K562 (cell line): ENCODE measurements at regions not wholly inside any gene's neighbourhood (a gene's known extent, or its start where the extent isn't known, plus 50 kb on each side); places are given as distances from the start of the nearest gene placed in this dataset.

Experiments used
- ATAC-seq: fragments of 200-7000 bp; cut with Tn5 transposase; 3 replicates; pipeline ENCODE4 v1.9.1; 2020; ENCODE audit warnings: moderate library complexity
- BruUV-seq: library from RNA; stranded (reverse); fragments of 400-500 nt; replicated peaks from 2 replicates; lab custom pipeline; 2021; lab: Mats Ljungman, UMichigan
- CTCF ChIA-PET: fragments of 300-600 bp; formaldehyde crosslinking; extraction: SDS; loops from one replicate; lab custom pipeline; 2021; ENCODE audit warnings: low intra/inter-chr PET ratio; lab: Yijun Ruan, JAX
- POLR2A ChIA-PET: fragments of 300-600, 350-650 bp; sonication (Branson Sonifier 250); formaldehyde crosslinking; extraction: SDS; loops from one replicate; lab custom pipeline; 2021; ENCODE audit warnings: antibody characterized with exemption, inconsistent platforms; lab: Yijun Ruan, JAX
- DNase-seq, 4 experiments: peaks; one replicate each; pipeline versions ENCODE4 v3.0.0 to v3.0.0-alpha.2; 2011 to 2018; ENCODE audit warnings: low spot score in 3 of 4, mixed read lengths in 3 of 4; ENCODE audit errors: extremely low read depth in 1 of 4
- FAIRE-seq: peaks from 2 replicates; lab custom pipeline; 2011; peaks lifted over from hg19 to GRCh38; lab: Jason Lieb, UNC
- H2AFZ ChIP-seq: 2 replicates; pipeline ENCODE4 v1.6.0; 2011; ENCODE audit warnings: low read depth, low read length, control low read depth, inconsistent platforms
- H3K27ac ChIP-seq: fragments of 200-600 bp; 3 replicates; pipeline ENCODE4 v1.8.0; 2011; ENCODE audit warnings: low read depth, mild to moderate bottlenecking, control low read depth, inconsistent platforms, low read length, moderate library complexity, mixed read lengths; ENCODE audit errors: extremely low read depth
- H3K27me3 ChIP-seq, 2 experiments: fragments of 300-600 bp in 1 of 2; 2 replicates in 1 of 2; 3 replicates in 1 of 2; pipeline versions ENCODE4 v1.6.0 to v1.8.0; 2011; ENCODE audit warnings: inconsistent platforms in 2 of 2, low read length in 2 of 2, mild to moderate bottlenecking in 1 of 2, mixed read lengths in 1 of 2, moderate library complexity in 1 of 2; ENCODE audit not compliant: control insufficient read depth in 2 of 2, insufficient read depth in 2 of 2
- H3K36me3 ChIP-seq: fragments of 300-600 bp; 3 replicates; pipeline ENCODE4 v1.8.0; 2011; ENCODE audit warnings: mild to moderate bottlenecking, low read length, inconsistent platforms; ENCODE audit not compliant: control insufficient read depth, insufficient read depth
- H3K4me1 ChIP-seq, 2 experiments: fragments of 200-600 bp in 1 of 2; replicated peaks in 1 of 2; 2 replicates in 1 of 2; 3 replicates in 1 of 2; pipeline versions ENCODE4 v1.5.1 to v1.8.0; 2011; ENCODE audit warnings: inconsistent platforms in 2 of 2, low read length in 2 of 2, mild to moderate bottlenecking in 1 of 2, mixed read lengths in 1 of 2, moderate library complexity in 1 of 2; ENCODE audit not compliant: control insufficient read depth in 2 of 2, insufficient read depth in 2 of 2
- H3K4me2 ChIP-seq: 2 replicates; pipeline ENCODE4 v1.6.1; 2011; ENCODE audit warnings: low read length, control low read depth, inconsistent platforms, mixed read lengths; ENCODE audit not compliant: insufficient read depth
- H3K4me3 ChIP-seq: fragments of 200-600 bp; sonication (generic), shearing (Covaris generic); 2 replicates; pipeline ENCODE4 v1.5.1; 2016; ENCODE audit warnings: control low read depth, inconsistent platforms
- H3K79me2 ChIP-seq: fragments of 200-600 bp; 3 replicates; pipeline ENCODE4 v1.8.0; 2011; ENCODE audit warnings: low read length, inconsistent platforms; ENCODE audit not compliant: control insufficient read depth, insufficient read depth
- H3K9ac ChIP-seq, 2 experiments: 2 replicates each; pipeline versions ENCODE4 v1.6.0 to v1.6.1; 2011; ENCODE audit warnings: low read depth in 2 of 2, low read length in 2 of 2, control low read depth in 1 of 2, inconsistent platforms in 1 of 2, mild to moderate bottlenecking in 1 of 2, mixed read lengths in 1 of 2; ENCODE audit not compliant: insufficient read depth in 1 of 2
- H3K9me1 ChIP-seq: one replicate; pipeline ENCODE4 v1.6.0; 2011; ENCODE audit warnings: inconsistent platforms, mild to moderate bottlenecking, low read length, moderate library complexity; ENCODE audit not compliant: control insufficient read depth, insufficient read depth
- H3K9me3 ChIP-seq: replicated peaks from 2 replicates; pipeline ENCODE4 v1.5.1; 2011; ENCODE audit warnings: low read depth, low read length, inconsistent platforms; ENCODE audit not compliant: control insufficient read depth, insufficient read depth
- H4K20me1 ChIP-seq: replicated peaks from 2 replicates; pipeline ENCODE4 v1.6.1; 2011; ENCODE audit warnings: low read length, inconsistent platforms, mixed read lengths; ENCODE audit not compliant: control insufficient read depth, insufficient read depth
- ETV6 ChIP-seq, 3 experiments: fragments of 150-350 bp in 1 of 3; sonication (generic) in 1 of 3; formaldehyde crosslinking in 1 of 3; IDR thresholded peaks; 2 replicates each; pipeline versions ENCODE4 v1.6.1 to v1.8.0; 2014 to 2022; ENCODE audit warnings: borderline replicate concordance in 2 of 3, low read depth in 2 of 3, antibody characterized with exemption in 1 of 3, low read length in 1 of 3, mild to moderate bottlenecking in 1 of 3, missing genetic modification reagents in 1 of 3
- NFRKB ChIP-seq: fragments of 450-650 bp; IDR thresholded peaks from 2 replicates; pipeline ENCODE4 v1.6.1; 2016; ENCODE audit warnings: low read depth
- NR3C1 ChIP-seq: sonication (generic); formaldehyde crosslinking; IDR thresholded peaks from 2 replicates; pipeline ENCODE4 v1.8.1; 2022; ENCODE audit warnings: missing genetic modification reagents
- PHB ChIP-seq: fragments of 250-450 bp; sonication (Bioruptor Pico); IDR thresholded peaks from 2 replicates; pipeline ENCODE4 v1.5.0; 2021
- SIX5 ChIP-seq, 2 experiments: IDR thresholded peaks; 2 replicates each; pipeline ENCODE4 v1.6.1; 2011; ENCODE audit warnings: low read length in 2 of 2, borderline replicate concordance in 1 of 2, low read depth in 1 of 2, mild to moderate bottlenecking in 1 of 2, moderate library complexity in 1 of 2; ENCODE audit not compliant: insufficient read depth in 1 of 2
- SNIP1 ChIP-seq: fragments of 450-650 bp; IDR thresholded peaks from 2 replicates; pipeline ENCODE4 v1.7.1; 2017; ENCODE audit warnings: low read depth, mild to moderate bottlenecking
- TEAD1 ChIP-seq, 2 experiments: fragments of 450-650 bp in 1 of 2; sonication (generic) in 1 of 2; formaldehyde crosslinking; IDR thresholded peaks; 2 replicates each; pipeline versions ENCODE4 v1.4.0 to v1.8.0; 2020 to 2022; ENCODE audit warnings: mild to moderate bottlenecking in 2 of 2, missing genetic modification reagents in 1 of 2
- TFAM ChIP-seq: fragments of 250-450 bp; sonication (Bioruptor Pico); conservative IDR thresholded peaks from 2 replicates; pipeline ENCODE4 v1.5.0; 2021; ENCODE audit warnings: mild to moderate bottlenecking, moderate library complexity
- TSHZ1 ChIP-seq: fragments of 250-450 bp; sonication (Bioruptor Pico); IDR thresholded peaks from 2 replicates; pipeline ENCODE4 v1.4.0; 2020; ENCODE audit warnings: mild to moderate bottlenecking, moderate library complexity
- ZBTB17 ChIP-seq: fragments of 450-650 bp; formaldehyde crosslinking; IDR thresholded peaks from 2 replicates; pipeline ENCODE4 v1.4.0; 2020; ENCODE audit warnings: mild to moderate bottlenecking
- ZNF12 ChIP-seq: sonication (generic); formaldehyde crosslinking; IDR thresholded peaks from 2 replicates; pipeline ENCODE4 v1.4.0; 2020; ENCODE audit warnings: mild to moderate bottlenecking, missing genetic modification reagents
- ZNF511 ChIP-seq: sonication (generic); formaldehyde crosslinking; IDR thresholded peaks from 2 replicates; pipeline ENCODE4 v1.8.0; 2022; ENCODE audit warnings: mild to moderate bottlenecking, missing genetic modification reagents
- ZNF57 ChIP-seq: fragments of 450-650 bp; formaldehyde crosslinking; IDR thresholded peaks from 2 replicates; pipeline ENCODE4 v1.4.0; 2020; ENCODE audit warnings: mild to moderate bottlenecking, moderate library complexity
- ZNF740 ChIP-seq, 3 experiments: fragments of 200-800 bp in 1 of 3; sonication (Bioruptor generic) in 1 of 3; sonication (generic) in 1 of 3; formaldehyde crosslinking in 1 of 3; IDR thresholded peaks; 2 replicates each; pipeline versions ENCODE4 v1.6.1 to v1.8.0; 2016 to 2022; ENCODE audit warnings: mild to moderate bottlenecking in 2 of 3, missing compliant biosample characterization in 2 of 3, missing genetic modification characterization in 2 of 3, missing genetic modification reagents in 1 of 3
- ZNF79 ChIP-seq: fragments of 250-450 bp; sonication (Bioruptor Pico); IDR thresholded peaks from 2 replicates; pipeline ENCODE4 v1.4.0; 2020; ENCODE audit warnings: low read depth, mild to moderate bottlenecking, moderate library complexity
- in situ Hi-C: fragments of 300-500 bp; cut with MboI; formaldehyde crosslinking; loops from 4 replicates; pipeline ENCODE4 v1.15.0; 2018; ENCODE audit warnings: inconsistent platforms, mixed read lengths
- intact Hi-C: fragments of 100-400 bp; cut with micrococcal nuclease; formaldehyde crosslinking; loops from 2 replicates; pipeline ENCODE4 v1.14.2; 2022

- CTCF ChIA-PET: no interaction called here
- in situ Hi-C loops (no loop called here), intact Hi-C loops (no loop called here)
- Histone ChIP-seq H3K4me2 (no peak overlapping the region), H3K4me3 (no peak overlapping the region), H3K27me3 (no peaks in the 10 kb centered on the region), H3K9ac (no peak overlapping the region), H3K27ac (no peak overlapping the region), H3K9me3 (no peaks in the 10 kb centered on the region), H3K9me1 (no peaks in the 10 kb centered on the region), H3K79me2 (no peaks in the 10 kb centered on the region), H4K20me1 (no peaks in the 10 kb centered on the region), H3K36me3 (no peaks in the 10 kb centered on the region), H2AFZ (no peak overlapping the region), H3K4me1 (no peaks in the 10 kb centered on the region)
- no peak for DNase-seq
- POLR2A ChIA-PET: no interaction called here
- no TSS peak for BruUV-seq
- ATAC-seq: no peak
- TF ChIP-seq ZNF79 (no peak), TEAD1 (CRISPR knock-in tag; IDR thresholded peaks at IDR 0.05) (no peak), ZNF511 (CRISPR knock-in tag) (no peak), ETV6 (IDR thresholded peaks at IDR 0.05; ENCODE audit: borderline replicate concordance in 1 of 2, low read depth in 2 of 2, low read length in 1 of 2) (no peak), ETV6 (CRISPR knock-in tag; IDR thresholded peaks at IDR 0.05; ENCODE audit: borderline replicate concordance) (no peak), NR3C1 (no peak), NFRKB (no peak), SIX5 (IDR thresholded peaks at IDR 0.05; ENCODE audit: borderline replicate concordance in 1 of 2, insufficient read depth in 1 of 2, low read depth in 1 of 2, low read length in 2 of 2) (no peak), TFAM (no peak), PHB (CRISPR knock-in tag) (no peak), SNIP1 (no peak), TSHZ1 (no peak), ZBTB17 (no peak), ZNF740 (CRISPR knock-in tag; IDR thresholded peaks at IDR 0.05) (no peak), ZNF740 (tag; IDR thresholded peaks at IDR 0.05) (no peak), ZNF12 (CRISPR knock-in tag) (no peak), ZNF57 (CRISPR knock-in tag) (no peak)
- FAIRE-seq: no peak
Observed at GRCh38 chr4:180923486-180923885, 1319.7 kb upstream of the TENM3 start.
